GM12873 (cell line): ENCODE measurements at regions not wholly inside any gene's neighbourhood (a gene's known extent, or its start where the extent isn't known, plus 50 kb on each side); places are given as distances from the start of the nearest gene placed in this dataset.

ENCODE experiments used
- CTCF ChIP-seq: IDR thresholded peaks from 2 replicates; pipeline ENCODE4 v1.5.1; 2012; ENCODE audit warnings: low read depth, mild to moderate bottlenecking, moderate library complexity, low read length, control low read depth; ENCODE audit not compliant: insufficient read depth; ENCODE audit errors: missing control alignments

GRCh38 chr15:69599271-69599670 lies 146.7 kb downstream of the RPLP1 start:
- TF ChIP-seq CTCF: no peak

- TF ChIP-seq CTCF: no peak
Measured at GRCh38 chr15:69600556-69601085, 148.0 kb downstream of the RPLP1 start.

- no peak for TF ChIP-seq CTCF
Measured at GRCh38 chr15:69601711-69602504, 149.3 kb downstream of the RPLP1 start.

GRCh38 chr15:69602921-69603320 lies 150.3 kb downstream of the RPLP1 start:
- no peak for TF ChIP-seq CTCF

- TF ChIP-seq CTCF: no peak
Measured at GRCh38 chr15:69603369-69604071, 150.9 kb downstream of the RPLP1 start.

GRCh38 chr15:69604072-69604411 lies 151.4 kb downstream of the RPLP1 start:
- peak; percentile 33 for TF ChIP-seq CTCF

GRCh38 chr15:69606144-69606543 lies 153.5 kb downstream of the RPLP1 start:
- TF ChIP-seq CTCF: no peak
